NCI-H2171 (cell line): ENCODE measurements at regions not wholly inside any gene's neighbourhood (a gene's known extent, or its start where the extent isn't known, plus 50 kb on each side); places are given as distances from the start of the nearest gene placed in this dataset.
"Not testable (repeated sequence)": the region's sequence is repeated elsewhere in the genome, so short reads cannot be mapped to it uniquely, and the experiment has no call there.

Experiments
- DNase-seq: peaks from one replicate; lab custom pipeline; 2025; lab: John Stamatoyannopoulos, UW

GRCh38 chr6:27826612-27826985 is 85.6 kb downstream of the OR2B2 start:
- DNase-seq: not testable (repeated sequence)

- DNase-seq: not testable (repeated sequence)
Measured at GRCh38 chr6:27825848-27826611, 86.2 kb downstream of the OR2B2 start.

- DNase-seq: no peak
Measured at GRCh38 chr6:27825025-27825793, 87.0 kb downstream of the OR2B2 start.

- peak; percentile 18 for DNase-seq
Measured at GRCh38 chr6:27824211-27825024, 87.8 kb downstream of the OR2B2 start.

- DNase-seq: peak; percentile 57
Measured at GRCh38 chr6:27823714-27824210, 88.4 kb downstream of the OR2B2 start.

- DNase-seq: no peak
Measured at GRCh38 chr6:27816906-27817305, 95.3 kb downstream of the OR2B2 start.

- peak; percentile 66 for DNase-seq
Measured at GRCh38 chr6:27814665-27815424, 97.4 kb downstream of the OR2B2 start.

GRCh38 chr6:27814415-27814664 is 97.9 kb downstream of the OR2B2 start:
- not testable (repeated sequence) for DNase-seq

GRCh38 chr6:27812805-27813492 is 99.2 kb downstream of the OR2B2 start:
- no peak for DNase-seq

- no peak for DNase-seq
Measured at GRCh38 chr6:27812078-27812804, 100.0 kb downstream of the OR2B2 start.

GRCh38 chr6:27811451-27811772 is 100.8 kb downstream of the OR2B2 start:
- DNase-seq: no peak

- no peak for DNase-seq
Measured at GRCh38 chr6:27810768-27811450, 101.3 kb downstream of the OR2B2 start.

GRCh38 chr6:27809939-27810767 is 102.0 kb downstream of the OR2B2 start:
- DNase-seq: peak; percentile 73

- DNase-seq: no peak
Measured at GRCh38 chr6:27809067-27809938, 102.9 kb downstream of the OR2B2 start.

GRCh38 chr6:27808242-27809066 is 103.7 kb downstream of the OR2B2 start:
- DNase-seq: not testable (repeated sequence)

GRCh38 chr6:27807441-27808241 is 104.6 kb downstream of the OR2B2 start:
- peak; percentile 83 for DNase-seq
